Neural cell (in vitro differentiated cells): ENCODE measurements at regions not wholly inside any gene's neighbourhood (a gene's known extent, or its start where the extent isn't known, plus 50 kb on each side); places are given as distances from the start of the nearest gene placed in this dataset.

Source experiments
- H2AFZ ChIP-seq: fragments of 200-600, 300-800 bp; sonication (generic), shearing (Covaris generic); 2 replicates; pipeline ENCODE4 v1.6.0; 2014; ENCODE audit warnings: low read depth, mild to moderate bottlenecking, antibody characterized with exemption, low read length, moderate library complexity
- H3F3A ChIP-seq: fragments of 200-600 bp; shearing (Covaris generic); 2 replicates; pipeline ENCODE4 v1.6.1; 2016; ENCODE audit warnings: mild to moderate bottlenecking, moderate library complexity, mixed read lengths, antibody characterized with exemption, low read length; ENCODE audit not compliant: insufficient read depth, poor library complexity, severe bottlenecking
- H3K27ac ChIP-seq: fragments of 200-600, 300-800 bp; sonication (generic), shearing (Covaris generic); 2 replicates; pipeline ENCODE4 v1.5.1; 2014; ENCODE audit warnings: mild to moderate bottlenecking, low read length, moderate library complexity
- H3K27me3 ChIP-seq: fragments of 300-800, 200-600 bp; sonication (generic), shearing (Covaris generic); 2 replicates; pipeline ENCODE4 v1.6.0; 2014; ENCODE audit warnings: mild to moderate bottlenecking, low read depth, low read length, moderate library complexity; ENCODE audit not compliant: insufficient read depth
- H3K36me3 ChIP-seq: fragments of 300-800, 200-600 bp; sonication (generic), shearing (Covaris generic); 2 replicates; pipeline ENCODE4 v1.5.1; 2014; ENCODE audit warnings: mild to moderate bottlenecking, antibody characterized with exemption, low read length, moderate library complexity; ENCODE audit not compliant: insufficient read depth
- H3K4me2 ChIP-seq: fragments of 300-800, 200-600 bp; sonication (generic), shearing (Covaris generic); 2 replicates; pipeline ENCODE4 v1.6.0; 2014; ENCODE audit warnings: mild to moderate bottlenecking, low read length
- H3K4me3 ChIP-seq: fragments of 300-800, 200-600 bp; sonication (generic), shearing (Covaris generic); 2 replicates; pipeline ENCODE4 v1.5.1; 2014; ENCODE audit warnings: mild to moderate bottlenecking, low read length, moderate library complexity
- H3K79me2 ChIP-seq: fragments of 200-600 bp; shearing (Covaris generic); replicated peaks from 2 replicates; pipeline ENCODE4 v1.6.0; 2014; ENCODE audit warnings: mild to moderate bottlenecking, low read length, moderate library complexity; ENCODE audit not compliant: insufficient read depth
- H3K9ac ChIP-seq: fragments of 300-800, 200-600 bp; sonication (generic), shearing (Covaris generic); 2 replicates; pipeline ENCODE4 v1.6.1; 2016; ENCODE audit warnings: mild to moderate bottlenecking, low read length, mixed read lengths
- H3K9me2 ChIP-seq: fragments of 200-600 bp; shearing (Covaris generic); 2 replicates; pipeline ENCODE4 v1.6.1; 2016; ENCODE audit warnings: mild to moderate bottlenecking, low read length, mixed read lengths; ENCODE audit not compliant: insufficient read depth
- H3K9me3 ChIP-seq: fragments of 200-600, 300-800 bp; sonication (generic), shearing (Covaris generic); 2 replicates; pipeline ENCODE4 v1.6.1; 2016; ENCODE audit warnings: mild to moderate bottlenecking, mixed run types, low read length, moderate library complexity, mixed read lengths
- H4K20me1 ChIP-seq: fragments of 200-600 bp; shearing (Covaris generic); 2 replicates; pipeline ENCODE4 v1.6.1; 2016; ENCODE audit warnings: mild to moderate bottlenecking, mixed run types; ENCODE audit not compliant: insufficient read depth
- MXI1 ChIP-seq: fragments of 450-650 bp; conservative IDR thresholded peaks from 2 replicates; pipeline ENCODE4 v1.6.1; 2014; ENCODE audit warnings: antibody characterized with exemption, mild to moderate bottlenecking; ENCODE audit not compliant: poor library complexity, severe bottlenecking
- POLR2AphosphoS5 ChIP-seq: IDR thresholded peaks from 2 replicates; pipeline ENCODE4 v1.6.1; 2012
- TF ChIP-seq, protein P1 (sequence below): IDR thresholded peaks from 2 replicates; pipeline ENCODE4 v1.6.1; 2012; ENCODE audit warnings: borderline replicate concordance
- TF ChIP-seq, protein P2 (sequence below): fragments of 450-650 bp; IDR thresholded peaks from 2 replicates; pipeline ENCODE4 v1.5.1; 2014; ENCODE audit warnings: antibody characterized with exemption, mild to moderate bottlenecking, moderate library complexity; ENCODE audit not compliant: poor library complexity, severe bottlenecking

DNA sequence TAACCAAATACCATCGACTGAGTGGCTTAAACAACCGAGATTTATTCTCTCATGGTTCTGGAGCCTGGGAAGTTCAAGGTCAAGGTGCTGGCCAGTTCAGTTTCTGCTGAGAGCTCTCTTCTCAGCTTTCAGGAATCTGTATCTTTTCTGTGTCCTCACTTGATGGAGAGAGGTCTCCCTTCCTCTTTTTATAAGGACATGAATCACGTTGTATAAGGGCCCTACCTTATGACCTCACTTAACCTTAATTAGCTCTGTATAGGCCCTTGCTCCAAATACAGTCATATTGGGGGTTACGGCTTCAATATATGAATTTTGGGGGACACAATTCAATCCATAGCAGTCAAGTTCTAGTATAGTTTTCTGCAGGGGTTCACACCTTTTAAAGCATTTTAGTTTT lies 135.2 kb upstream of the ADO start:
- Histone ChIP-seq H2AFZ (no peak overlapping the region), H3K4me2 (no peak overlapping the region), H3K79me2 (no peaks in the 10 kb centered on the region), H3K9me3 (no peaks in the 10 kb centered on the region), H3F3A (no peaks in the 10 kb centered on the region), H3K36me3 (no peaks in the 10 kb centered on the region), H3K9ac (no peak overlapping the region), H3K27me3 (no peaks in the 10 kb centered on the region), H3K27ac (no peak overlapping the region), H3K4me3 (no peak overlapping the region), H3K9me2 (no peaks in the 10 kb centered on the region), H4K20me1 (no peaks in the 10 kb centered on the region)
- TF ChIP-seq POLR2AphosphoS5 (no peak), MXI1 (no peak)
- TF ChIP-seq, protein P1, sequence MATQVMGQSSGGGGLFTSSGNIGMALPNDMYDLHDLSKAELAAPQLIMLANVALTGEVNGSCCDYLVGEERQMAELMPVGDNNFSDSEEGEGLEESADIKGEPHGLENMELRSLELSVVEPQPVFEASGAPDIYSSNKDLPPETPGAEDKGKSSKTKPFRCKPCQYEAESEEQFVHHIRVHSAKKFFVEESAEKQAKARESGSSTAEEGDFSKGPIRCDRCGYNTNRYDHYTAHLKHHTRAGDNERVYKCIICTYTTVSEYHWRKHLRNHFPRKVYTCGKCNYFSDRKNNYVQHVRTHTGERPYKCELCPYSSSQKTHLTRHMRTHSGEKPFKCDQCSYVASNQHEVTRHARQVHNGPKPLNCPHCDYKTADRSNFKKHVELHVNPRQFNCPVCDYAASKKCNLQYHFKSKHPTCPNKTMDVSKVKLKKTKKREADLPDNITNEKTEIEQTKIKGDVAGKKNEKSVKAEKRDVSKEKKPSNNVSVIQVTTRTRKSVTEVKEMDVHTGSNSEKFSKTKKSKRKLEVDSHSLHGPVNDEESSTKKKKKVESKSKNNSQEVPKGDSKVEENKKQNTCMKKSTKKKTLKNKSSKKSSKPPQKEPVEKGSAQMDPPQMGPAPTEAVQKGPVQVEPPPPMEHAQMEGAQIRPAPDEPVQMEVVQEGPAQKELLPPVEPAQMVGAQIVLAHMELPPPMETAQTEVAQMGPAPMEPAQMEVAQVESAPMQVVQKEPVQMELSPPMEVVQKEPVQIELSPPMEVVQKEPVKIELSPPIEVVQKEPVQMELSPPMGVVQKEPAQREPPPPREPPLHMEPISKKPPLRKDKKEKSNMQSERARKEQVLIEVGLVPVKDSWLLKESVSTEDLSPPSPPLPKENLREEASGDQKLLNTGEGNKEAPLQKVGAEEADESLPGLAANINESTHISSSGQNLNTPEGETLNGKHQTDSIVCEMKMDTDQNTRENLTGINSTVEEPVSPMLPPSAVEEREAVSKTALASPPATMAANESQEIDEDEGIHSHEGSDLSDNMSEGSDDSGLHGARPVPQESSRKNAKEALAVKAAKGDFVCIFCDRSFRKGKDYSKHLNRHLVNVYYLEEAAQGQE: no peak
- TF ChIP-seq, protein P2, sequence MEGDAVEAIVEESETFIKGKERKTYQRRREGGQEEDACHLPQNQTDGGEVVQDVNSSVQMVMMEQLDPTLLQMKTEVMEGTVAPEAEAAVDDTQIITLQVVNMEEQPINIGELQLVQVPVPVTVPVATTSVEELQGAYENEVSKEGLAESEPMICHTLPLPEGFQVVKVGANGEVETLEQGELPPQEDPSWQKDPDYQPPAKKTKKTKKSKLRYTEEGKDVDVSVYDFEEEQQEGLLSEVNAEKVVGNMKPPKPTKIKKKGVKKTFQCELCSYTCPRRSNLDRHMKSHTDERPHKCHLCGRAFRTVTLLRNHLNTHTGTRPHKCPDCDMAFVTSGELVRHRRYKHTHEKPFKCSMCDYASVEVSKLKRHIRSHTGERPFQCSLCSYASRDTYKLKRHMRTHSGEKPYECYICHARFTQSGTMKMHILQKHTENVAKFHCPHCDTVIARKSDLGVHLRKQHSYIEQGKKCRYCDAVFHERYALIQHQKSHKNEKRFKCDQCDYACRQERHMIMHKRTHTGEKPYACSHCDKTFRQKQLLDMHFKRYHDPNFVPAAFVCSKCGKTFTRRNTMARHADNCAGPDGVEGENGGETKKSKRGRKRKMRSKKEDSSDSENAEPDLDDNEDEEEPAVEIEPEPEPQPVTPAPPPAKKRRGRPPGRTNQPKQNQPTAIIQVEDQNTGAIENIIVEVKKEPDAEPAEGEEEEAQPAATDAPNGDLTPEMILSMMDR: no peak

DNA sequence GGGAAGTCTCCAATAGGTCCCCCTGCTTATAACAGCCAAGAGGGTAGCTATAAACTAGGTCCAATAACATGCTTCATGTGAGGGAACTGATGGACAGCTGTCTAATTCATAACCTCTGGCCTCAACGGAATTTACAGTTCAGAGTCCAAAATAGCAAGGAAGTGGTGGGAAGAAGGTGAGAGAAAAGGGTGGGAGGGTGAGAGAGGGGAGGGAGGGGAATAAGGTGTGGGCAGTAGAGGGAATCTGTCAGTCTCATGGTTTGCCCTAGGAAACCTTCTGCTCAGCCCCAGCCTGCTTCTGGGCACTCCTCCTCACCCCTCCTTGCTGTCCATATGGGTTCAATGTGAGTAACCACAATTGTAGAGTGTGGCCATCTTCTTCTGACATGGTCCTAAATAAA lies 133.4 kb upstream of the ADO start:
- H3K27ac ChIP-seq: no peak overlapping the region
- no peaks in the 10 kb centered on the region for H3F3A ChIP-seq
- H3K4me3 ChIP-seq: no peak overlapping the region
- H3K9ac ChIP-seq: no peak overlapping the region
- no peaks in the 10 kb centered on the region for H3K9me2 ChIP-seq
- no peaks in the 10 kb centered on the region for H3K27me3 ChIP-seq
- no peaks in the 10 kb centered on the region for H4K20me1 ChIP-seq
- no peaks in the 10 kb centered on the region for H3K79me2 ChIP-seq
- H3K4me2 ChIP-seq: no peak overlapping the region
- no peak overlapping the region for H2AFZ ChIP-seq
- H3K9me3 ChIP-seq: no peaks in the 10 kb centered on the region
- no peaks in the 10 kb centered on the region for H3K36me3 ChIP-seq
- TF ChIP-seq, protein P1: no peak
